GM10248 (cell line): ENCODE measurements at regions not wholly inside any gene's neighbourhood (a gene's known extent, or its start where the extent isn't known, plus 50 kb on each side); places are given as distances from the start of the nearest gene placed in this dataset.

Experiments
- CTCF ChIA-PET: fragments of 300-600 bp; sonication (Branson Sonifier 250); formaldehyde crosslinking; extraction: SDS; loops from one replicate; lab custom pipeline; 2021; ENCODE audit warnings: antibody characterized with exemption; lab: Yijun Ruan, JAX
- POLR2A ChIA-PET: fragments of 350-650 bp; sonication (Branson Sonifier 250); formaldehyde crosslinking; extraction: SDS; loops from one replicate; lab custom pipeline; 2020; ENCODE audit warnings: antibody characterized with exemption; lab: Yijun Ruan, JAX
- DNase-seq: peaks from one replicate; pipeline ENCODE4 v3.0.0; 2012; ENCODE audit errors: extremely low spot score
- TF ChIP-seq, protein P1 (sequence below): IDR thresholded peaks from 2 replicates; pipeline ENCODE4 v1.5.1; 2012; ENCODE audit warnings: mild to moderate bottlenecking, low read depth; ENCODE audit errors: extremely low read depth, missing control alignments, control extremely low read depth

DNA sequence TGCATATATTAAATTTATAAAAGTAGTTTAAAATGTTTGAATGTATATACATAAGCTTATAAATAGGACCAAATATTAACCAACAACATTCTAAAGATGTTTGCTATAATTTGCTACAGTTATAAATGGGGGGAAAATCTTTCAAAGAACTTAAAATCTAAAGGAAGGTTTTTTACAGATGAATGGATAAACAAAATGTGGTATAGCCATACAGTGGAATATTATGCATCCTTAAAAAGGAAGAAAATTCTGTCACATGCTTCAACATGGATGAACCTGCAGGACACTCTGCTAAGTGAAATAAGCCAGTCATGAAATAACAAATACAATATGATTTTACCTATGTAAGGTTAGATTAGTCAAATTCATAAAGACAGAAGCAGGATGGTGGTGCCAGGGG is 75.8 kb downstream of the TMEM17 start:
- DNase-seq: no peak
- CTCF ChIA-PET: interaction anchor here (1.1 to 1.8 kb wide), 2 partner anchors 19 to 27 kb away, joined by 3 to 4 read pairs; no protein-coding TSS in a partner anchor
- TF ChIP-seq, protein P1, sequence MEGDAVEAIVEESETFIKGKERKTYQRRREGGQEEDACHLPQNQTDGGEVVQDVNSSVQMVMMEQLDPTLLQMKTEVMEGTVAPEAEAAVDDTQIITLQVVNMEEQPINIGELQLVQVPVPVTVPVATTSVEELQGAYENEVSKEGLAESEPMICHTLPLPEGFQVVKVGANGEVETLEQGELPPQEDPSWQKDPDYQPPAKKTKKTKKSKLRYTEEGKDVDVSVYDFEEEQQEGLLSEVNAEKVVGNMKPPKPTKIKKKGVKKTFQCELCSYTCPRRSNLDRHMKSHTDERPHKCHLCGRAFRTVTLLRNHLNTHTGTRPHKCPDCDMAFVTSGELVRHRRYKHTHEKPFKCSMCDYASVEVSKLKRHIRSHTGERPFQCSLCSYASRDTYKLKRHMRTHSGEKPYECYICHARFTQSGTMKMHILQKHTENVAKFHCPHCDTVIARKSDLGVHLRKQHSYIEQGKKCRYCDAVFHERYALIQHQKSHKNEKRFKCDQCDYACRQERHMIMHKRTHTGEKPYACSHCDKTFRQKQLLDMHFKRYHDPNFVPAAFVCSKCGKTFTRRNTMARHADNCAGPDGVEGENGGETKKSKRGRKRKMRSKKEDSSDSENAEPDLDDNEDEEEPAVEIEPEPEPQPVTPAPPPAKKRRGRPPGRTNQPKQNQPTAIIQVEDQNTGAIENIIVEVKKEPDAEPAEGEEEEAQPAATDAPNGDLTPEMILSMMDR: no peak
- POLR2A ChIA-PET: no interaction called here

DNA sequence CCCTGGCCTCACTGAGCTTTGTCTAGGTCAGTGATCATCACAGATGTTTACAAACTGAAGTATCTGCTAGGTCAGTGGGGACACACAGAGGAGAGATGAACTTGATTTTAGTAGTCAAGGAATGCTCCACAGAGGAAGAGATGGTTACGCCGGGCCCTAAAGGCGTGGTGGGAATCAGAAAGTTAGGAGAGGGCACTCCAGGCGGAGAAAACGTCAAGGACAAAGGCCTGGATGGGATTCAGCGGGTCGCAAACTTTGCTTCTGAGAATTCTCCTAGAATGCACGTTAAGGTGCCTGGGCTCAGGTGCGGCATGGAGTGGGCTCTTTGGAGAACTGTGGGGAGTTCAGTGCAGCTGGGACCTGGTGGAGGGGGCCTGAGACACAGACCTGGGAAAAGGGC is 78.8 kb downstream of the TMEM17 start:
- DNase-seq: no peak
- CTCF ChIA-PET: no interaction called here
- POLR2A ChIA-PET: no interaction called here
- TF ChIP-seq, protein P1: no peak

DNA sequence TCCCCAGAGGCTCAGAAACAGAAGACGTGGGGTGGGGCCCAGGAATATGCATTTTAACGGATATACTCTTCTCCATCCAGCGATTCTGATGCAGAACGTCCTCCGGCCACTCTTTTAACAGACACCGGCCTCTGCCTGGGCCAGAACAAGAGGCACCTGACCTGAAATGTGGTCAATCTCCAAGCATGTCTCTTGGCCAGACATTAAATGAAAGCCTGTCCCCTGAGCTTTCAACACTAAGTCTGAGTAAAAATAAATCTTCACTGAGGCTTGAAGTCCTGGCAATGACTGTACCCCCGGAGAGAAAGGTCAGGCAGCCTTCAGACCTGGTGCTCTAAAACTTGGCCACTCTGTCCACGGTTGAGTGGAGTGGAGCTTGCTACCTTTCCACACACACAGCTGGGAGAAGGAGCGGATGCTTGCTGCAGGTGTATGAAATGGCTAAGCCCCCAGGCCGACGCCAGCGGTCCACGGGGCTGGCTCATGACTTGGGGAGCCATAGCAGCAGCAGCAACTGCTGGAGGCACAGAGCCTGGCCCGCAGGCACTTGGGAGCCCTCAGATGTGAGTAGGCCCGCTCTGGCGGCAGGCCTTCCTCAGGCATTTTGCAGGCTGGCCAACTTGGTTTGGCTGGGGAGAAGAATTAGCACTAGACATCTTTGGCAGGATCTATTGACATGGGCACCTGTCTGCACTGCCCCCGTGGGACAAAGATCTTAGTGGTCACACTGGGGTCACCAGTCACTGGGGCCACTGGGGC is 79.7 kb downstream of the TMEM17 start:
- ChIA-PET CTCF (no interaction called here), POLR2A (no interaction called here)
- TF ChIP-seq, protein P1: no peak
- DNase-seq: no peak

DNA sequence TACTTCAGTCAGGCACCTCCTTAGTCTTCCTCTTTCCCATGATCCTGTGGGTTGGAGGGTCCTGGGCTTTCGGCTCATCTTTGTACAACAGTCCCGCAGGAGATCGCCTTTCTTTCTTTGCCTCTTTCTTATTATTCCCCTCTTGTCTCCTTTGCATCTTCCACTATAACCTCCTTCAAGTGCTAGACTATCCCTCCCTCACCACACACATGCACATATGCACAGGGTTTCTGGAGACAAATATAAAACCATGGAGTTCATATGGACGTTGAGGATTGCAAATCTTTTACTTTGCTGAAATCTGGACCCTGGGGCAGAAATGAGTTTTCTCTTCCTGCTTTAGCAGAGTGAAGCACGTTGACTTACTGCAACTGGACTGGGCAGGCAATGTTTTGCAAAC is 80.3 kb downstream of the TMEM17 start:
- POLR2A ChIA-PET: no interaction called here
- CTCF ChIA-PET: no interaction called here
- no peak for DNase-seq
- TF ChIP-seq, protein P1: no peak

DNA sequence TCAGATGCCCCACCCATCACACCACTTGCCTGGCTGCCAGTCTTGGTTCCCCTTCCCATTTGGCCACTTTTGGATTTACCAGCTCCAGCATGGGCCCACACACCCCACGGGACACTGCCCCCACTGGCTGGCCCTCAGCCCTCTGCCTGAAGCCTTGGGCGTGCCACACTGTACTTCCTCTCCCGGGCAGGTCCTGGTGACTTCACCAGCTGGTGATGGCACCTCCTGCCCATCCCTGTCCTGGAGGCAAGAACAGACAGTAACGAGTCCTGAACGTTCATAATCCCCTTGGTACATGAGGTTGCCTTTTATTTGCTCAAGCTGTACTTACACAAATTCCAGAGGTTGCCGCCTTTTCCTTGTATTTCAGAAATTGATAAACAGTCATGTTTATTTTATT is 81.1 kb downstream of the TMEM17 start:
- ChIA-PET CTCF (interaction anchor here (0.9 to 1.9 kb wide), 2 partner anchors 10 to 12 kb away, joined by 3 to 6 read pairs; no protein-coding TSS in a partner anchor), POLR2A (no interaction called here)
- no peak for DNase-seq
- TF ChIP-seq, protein P1: no peak

DNA sequence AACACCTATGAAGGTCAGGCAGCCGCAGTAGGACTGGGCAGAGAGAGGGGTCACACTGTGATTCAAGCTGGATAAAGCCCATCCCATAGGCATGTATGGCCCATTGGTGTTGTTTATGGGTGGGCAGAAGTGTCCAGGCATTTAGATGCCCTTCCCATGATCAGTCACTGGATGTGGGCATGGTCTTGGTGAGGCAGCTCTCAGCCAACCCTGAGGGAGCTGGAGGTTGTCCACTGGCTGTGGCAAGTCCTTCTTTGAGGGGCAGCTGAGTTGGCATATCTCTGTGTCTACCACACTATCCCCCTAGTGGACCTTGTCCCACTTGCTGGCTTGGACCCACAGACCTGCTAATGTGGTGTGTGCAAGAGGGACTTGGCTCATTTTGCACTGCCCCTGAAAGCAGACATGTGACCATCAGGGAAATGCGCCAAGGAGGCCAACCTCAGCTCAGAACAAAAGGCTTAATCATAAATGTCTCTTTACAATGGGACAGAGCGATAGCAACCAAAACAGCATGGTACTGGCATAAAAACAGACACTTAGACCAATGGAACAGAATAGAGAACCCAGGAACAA is 82.0 kb downstream of the TMEM17 start:
- ChIA-PET POLR2A (no interaction called here), CTCF (interaction anchor here (1.0 to 1.9 kb wide), 3 partner anchors 13 to 509 kb away, joined by 3 to 6 read pairs (median 3); no protein-coding TSS in a partner anchor)
- DNase-seq: no peak

More for the DNA sequence above, 82.0 kb downstream of the TMEM17 start:
- TF ChIP-seq, protein P1: no peak
